NCI-H1105 (cell line): ENCODE measurements at regions not wholly inside any gene's neighbourhood (a gene's known extent, or its start where the extent isn't known, plus 50 kb on each side); places are given as distances from the start of the nearest gene placed in this dataset.
A peak's percentile ranks its signal among the peaks of the same experiment; 100 is the strongest.

Experiments
- DNase-seq: peaks from one replicate; lab custom pipeline; 2025; lab: John Stamatoyannopoulos, UW

GRCh38 chr4:107156443-107156842 is 120.3 kb upstream of the DKK2 start:
- no peak for DNase-seq

- DNase-seq: no peak
Measured at GRCh38 chr4:107155366-107155765, 119.3 kb upstream of the DKK2 start.

- DNase-seq: no peak
Measured at GRCh38 chr4:107153956-107154355, 117.8 kb upstream of the DKK2 start.

- DNase-seq: peak; percentile 0
Measured at GRCh38 chr4:107153228-107153627, 117.1 kb upstream of the DKK2 start.

GRCh38 chr4:107151173-107151572 is 115.1 kb upstream of the DKK2 start:
- no peak for DNase-seq

GRCh38 chr4:107148904-107149303 is 112.8 kb upstream of the DKK2 start:
- no peak for DNase-seq

- DNase-seq: no peak
Measured at GRCh38 chr4:107147873-107148272, 111.8 kb upstream of the DKK2 start.

- no peak for DNase-seq
Measured at GRCh38 chr4:107138433-107138832, 102.3 kb upstream of the DKK2 start.

GRCh38 chr4:107133965-107134653 is 98.0 kb upstream of the DKK2 start:
- DNase-seq: no peak

- DNase-seq: no peak
Measured at GRCh38 chr4:107131295-107131694, 95.2 kb upstream of the DKK2 start.

- DNase-seq: no peak
Measured at GRCh38 chr4:107130157-107130556, 94.0 kb upstream of the DKK2 start.

- no peak for DNase-seq
Measured at GRCh38 chr4:107129611-107130010, 93.5 kb upstream of the DKK2 start.

- no peak for DNase-seq
Measured at GRCh38 chr4:107129076-107129475, 93.0 kb upstream of the DKK2 start.

GRCh38 chr4:107128116-107128515 is 92.0 kb upstream of the DKK2 start:
- no peak for DNase-seq

GRCh38 chr4:107125496-107125895 is 89.4 kb upstream of the DKK2 start:
- DNase-seq: no peak

GRCh38 chr4:107122736-107123135 is 86.6 kb upstream of the DKK2 start:
- DNase-seq: no peak

GRCh38 chr4:107120661-107121060 is 84.5 kb upstream of the DKK2 start:
- no peak for DNase-seq

GRCh38 chr4:107117726-107118125 is 81.6 kb upstream of the DKK2 start:
- DNase-seq: no peak

GRCh38 chr4:107115185-107115847 is 79.2 kb upstream of the DKK2 start:
- no peak for DNase-seq

GRCh38 chr4:107114059-107114458 is 77.9 kb upstream of the DKK2 start:
- DNase-seq: no peak

- peak; percentile 29 for DNase-seq
Measured at GRCh38 chr4:107098401-107098800, 62.3 kb upstream of the DKK2 start.

- no peak for DNase-seq
Measured at GRCh38 chr4:107094976-107095375, 58.9 kb upstream of the DKK2 start.

- DNase-seq: no peak
Measured at GRCh38 chr4:107094332-107094731, 58.2 kb upstream of the DKK2 start.
